ENCODE measurements at regions not wholly inside any gene's neighbourhood (a gene's known extent, or its start where the extent isn't known, plus 50 kb on each side); places are given as distances from the start of the nearest gene placed in this dataset.

- no peaks in the 10 kb centered on the region for H4K20me1 ChIP-seq (ENCODE audit: insufficient read depth)
- no peaks in the 10 kb centered on the region for H3K36me3 ChIP-seq (ENCODE audit: insufficient read depth)
- no peaks in the 10 kb centered on the region for H3K79me2 ChIP-seq (ENCODE audit: insufficient read depth, low read depth)
- no peaks in the 10 kb centered on the region for H3K4me1 ChIP-seq (ENCODE audit: low read depth, poor library complexity, severe bottlenecking)
- no peak overlapping the region for H3K4me2 ChIP-seq
- H3K9ac ChIP-seq, result no peak overlapping the region
- H3K27me3 ChIP-seq (ENCODE audit: insufficient read depth, low read depth), result no peaks in the 10 kb centered on the region
- TF ChIP-seq, protein P1, sequence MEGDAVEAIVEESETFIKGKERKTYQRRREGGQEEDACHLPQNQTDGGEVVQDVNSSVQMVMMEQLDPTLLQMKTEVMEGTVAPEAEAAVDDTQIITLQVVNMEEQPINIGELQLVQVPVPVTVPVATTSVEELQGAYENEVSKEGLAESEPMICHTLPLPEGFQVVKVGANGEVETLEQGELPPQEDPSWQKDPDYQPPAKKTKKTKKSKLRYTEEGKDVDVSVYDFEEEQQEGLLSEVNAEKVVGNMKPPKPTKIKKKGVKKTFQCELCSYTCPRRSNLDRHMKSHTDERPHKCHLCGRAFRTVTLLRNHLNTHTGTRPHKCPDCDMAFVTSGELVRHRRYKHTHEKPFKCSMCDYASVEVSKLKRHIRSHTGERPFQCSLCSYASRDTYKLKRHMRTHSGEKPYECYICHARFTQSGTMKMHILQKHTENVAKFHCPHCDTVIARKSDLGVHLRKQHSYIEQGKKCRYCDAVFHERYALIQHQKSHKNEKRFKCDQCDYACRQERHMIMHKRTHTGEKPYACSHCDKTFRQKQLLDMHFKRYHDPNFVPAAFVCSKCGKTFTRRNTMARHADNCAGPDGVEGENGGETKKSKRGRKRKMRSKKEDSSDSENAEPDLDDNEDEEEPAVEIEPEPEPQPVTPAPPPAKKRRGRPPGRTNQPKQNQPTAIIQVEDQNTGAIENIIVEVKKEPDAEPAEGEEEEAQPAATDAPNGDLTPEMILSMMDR (conservative IDR thresholded peaks at IDR 0.05; ENCODE audit: low read depth, low read length), result no peak
- H2AFZ ChIP-seq (ENCODE audit: low read depth), result no peak overlapping the region
- no peak overlapping the region for H3K27ac ChIP-seq
- no peak overlapping the region for H3K4me3 ChIP-seq (IDR thresholded peaks at IDR 0.05; ENCODE audit: insufficient read depth, low read depth, low read length)
These were observed 681.1 kb upstream of the CADM2 start for GRCh38 chr3:84277562-84278224.

- H3K79me2 ChIP-seq (ENCODE audit: insufficient read depth, low read depth), result no peaks in the 10 kb centered on the region
These were observed 666.7 kb upstream of the CADM2 start for GRCh38 chr3:84292128-84292527.

GRCh38 chr3:84299329-84299728, 659.5 kb upstream of the CADM2 start:
- no peak overlapping the region for H3K27ac ChIP-seq
- H3K79me2 ChIP-seq (ENCODE audit: insufficient read depth, low read depth), result no peaks in the 10 kb centered on the region
- TF ChIP-seq, protein P1 (conservative IDR thresholded peaks at IDR 0.05; ENCODE audit: low read depth, low read length), result no peak

More at GRCh38 chr3:84292128-84292527, 666.7 kb upstream of the CADM2 start:
- no peaks in the 10 kb centered on the region for H3K36me3 ChIP-seq (ENCODE audit: insufficient read depth)
- TF ChIP-seq, protein P1 (conservative IDR thresholded peaks at IDR 0.05; ENCODE audit: low read depth, low read length), result no peak
- H3K4me3 ChIP-seq (IDR thresholded peaks at IDR 0.05; ENCODE audit: insufficient read depth, low read depth, low read length), result no peak overlapping the region
- H3K27ac ChIP-seq, result no peak overlapping the region
- H3K4me1 ChIP-seq (ENCODE audit: low read depth, poor library complexity, severe bottlenecking), result peaks cover 7% of the 10 kb centered on the region
- no peaks in the 10 kb centered on the region for H3K27me3 ChIP-seq (ENCODE audit: insufficient read depth, low read depth)
- no peak overlapping the region for H3K9ac ChIP-seq
- H3K4me2 ChIP-seq, result no peak overlapping the region
- H4K20me1 ChIP-seq (ENCODE audit: insufficient read depth), result no peaks in the 10 kb centered on the region
- H2AFZ ChIP-seq (ENCODE audit: low read depth), result no peak overlapping the region

DNA sequence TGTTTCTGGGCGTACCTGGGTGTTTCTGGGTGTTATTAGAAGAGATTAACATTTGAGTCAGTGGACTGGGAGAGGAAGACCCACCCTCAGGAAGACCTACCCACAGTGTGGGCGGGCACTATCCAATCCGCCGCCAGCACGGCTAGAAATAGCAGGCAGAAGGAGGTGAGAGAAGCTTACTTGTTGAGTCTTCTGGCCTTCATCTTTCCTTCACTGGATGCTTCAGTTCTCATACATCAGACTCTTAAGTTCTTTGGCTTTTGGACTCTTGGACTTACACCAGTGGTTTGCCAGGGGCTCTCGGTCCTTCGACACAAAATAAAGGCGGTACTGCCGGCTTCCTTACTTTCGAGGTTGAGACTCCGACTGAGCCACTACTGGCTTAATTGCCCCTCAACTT, 654.6 kb upstream of the CADM2 start:
- no peak overlapping the region for H3K27ac ChIP-seq
- no peak overlapping the region for H3K9ac ChIP-seq
- H3K27me3 ChIP-seq (ENCODE audit: insufficient read depth, low read depth), result no peaks in the 10 kb centered on the region
- no peak overlapping the region for H3K4me2 ChIP-seq
- no peaks in the 10 kb centered on the region for H3K79me2 ChIP-seq (ENCODE audit: insufficient read depth, low read depth)
- no peak overlapping the region for H2AFZ ChIP-seq (ENCODE audit: low read depth)
- H4K20me1 ChIP-seq (ENCODE audit: insufficient read depth), result no peaks in the 10 kb centered on the region
- no peaks in the 10 kb centered on the region for H3K4me1 ChIP-seq (ENCODE audit: low read depth, poor library complexity, severe bottlenecking)
- TF ChIP-seq, protein P1 (conservative IDR thresholded peaks at IDR 0.05; ENCODE audit: low read depth, low read length), result no peak
- H3K4me3 ChIP-seq (IDR thresholded peaks at IDR 0.05; ENCODE audit: insufficient read depth, low read depth, low read length), result no peak overlapping the region
- no peaks in the 10 kb centered on the region for H3K36me3 ChIP-seq (ENCODE audit: insufficient read depth)

More at GRCh38 chr3:84299329-84299728, 659.5 kb upstream of the CADM2 start:
- Histone ChIP-seq H4K20me1 (ENCODE audit: insufficient read depth) (no peaks in the 10 kb centered on the region), H3K9ac (no peak overlapping the region), H3K27me3 (ENCODE audit: insufficient read depth, low read depth) (no peaks in the 10 kb centered on the region), H3K36me3 (ENCODE audit: insufficient read depth) (no peaks in the 10 kb centered on the region), H3K4me3 (IDR thresholded peaks at IDR 0.05; ENCODE audit: insufficient read depth, low read depth, low read length) (no peak overlapping the region), H2AFZ (ENCODE audit: low read depth) (no peak overlapping the region), H3K4me2 (no peak overlapping the region), H3K4me1 (ENCODE audit: low read depth, poor library complexity, severe bottlenecking) (no peaks in the 10 kb centered on the region)
